Body of pancreas (tissue), 4 donors: ENCODE measurements at regions not wholly inside any gene's neighbourhood (a gene's known extent, or its start where the extent isn't known, plus 50 kb on each side); places are given as distances from the start of the nearest gene placed in this dataset.

ENCODE experiments used
- POLR2A ChIP-seq, 3 donors: fragments of 450-650 bp; IDR thresholded peaks; one replicate each; pipeline ENCODE4 v1.6.1; 2016; ENCODE audit warnings: antibody characterized with exemption in 3 of 3, mild to moderate bottlenecking in 2 of 3
- TF ChIP-seq, protein P1 (sequence below), 7 experiments: fragments of 450-650 bp in 4 of 7; fragments of 200-600 bp in 3 of 7; sonication (generic) in 3 of 7; IDR thresholded peaks; one replicate each; pipeline ENCODE4 v1.5.1; 2016 to 2019; ENCODE audit warnings: antibody characterized with exemption in 7 of 7

DNA sequence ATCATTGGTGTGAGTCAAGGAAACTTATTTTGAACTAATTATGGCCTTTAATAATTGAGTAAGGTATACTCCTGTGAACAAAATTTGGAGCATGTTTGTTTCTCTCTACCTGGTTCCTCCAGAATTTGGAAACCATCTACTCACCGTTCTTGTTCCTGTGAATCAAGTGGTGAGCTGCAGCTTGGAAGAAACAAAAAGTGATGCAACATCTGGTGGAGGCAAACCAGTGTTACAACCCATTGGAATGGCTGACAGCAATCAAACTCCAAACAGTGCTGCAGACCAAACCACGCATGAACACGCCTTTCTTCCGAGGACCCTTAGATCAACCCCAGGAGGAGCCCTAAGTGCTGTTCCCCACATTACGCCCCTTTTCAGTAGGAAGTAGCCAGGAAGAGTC is 104.7 kb upstream of the VASH1 start:
- no peak for TF ChIP-seq POLR2A (IDR thresholded peaks at IDR 0.05)
- TF ChIP-seq, protein P1, sequence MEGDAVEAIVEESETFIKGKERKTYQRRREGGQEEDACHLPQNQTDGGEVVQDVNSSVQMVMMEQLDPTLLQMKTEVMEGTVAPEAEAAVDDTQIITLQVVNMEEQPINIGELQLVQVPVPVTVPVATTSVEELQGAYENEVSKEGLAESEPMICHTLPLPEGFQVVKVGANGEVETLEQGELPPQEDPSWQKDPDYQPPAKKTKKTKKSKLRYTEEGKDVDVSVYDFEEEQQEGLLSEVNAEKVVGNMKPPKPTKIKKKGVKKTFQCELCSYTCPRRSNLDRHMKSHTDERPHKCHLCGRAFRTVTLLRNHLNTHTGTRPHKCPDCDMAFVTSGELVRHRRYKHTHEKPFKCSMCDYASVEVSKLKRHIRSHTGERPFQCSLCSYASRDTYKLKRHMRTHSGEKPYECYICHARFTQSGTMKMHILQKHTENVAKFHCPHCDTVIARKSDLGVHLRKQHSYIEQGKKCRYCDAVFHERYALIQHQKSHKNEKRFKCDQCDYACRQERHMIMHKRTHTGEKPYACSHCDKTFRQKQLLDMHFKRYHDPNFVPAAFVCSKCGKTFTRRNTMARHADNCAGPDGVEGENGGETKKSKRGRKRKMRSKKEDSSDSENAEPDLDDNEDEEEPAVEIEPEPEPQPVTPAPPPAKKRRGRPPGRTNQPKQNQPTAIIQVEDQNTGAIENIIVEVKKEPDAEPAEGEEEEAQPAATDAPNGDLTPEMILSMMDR (IDR thresholded peaks at IDR 0.05): no peak
